ENCODE measurements at regions not wholly inside any gene's neighbourhood (a gene's known extent, or its start where the extent isn't known, plus 50 kb on each side); places are given as distances from the start of the nearest gene placed in this dataset.

GRCh38 chr12:19926266-19926665, 442.1 kb upstream of the PDE3A start:
- TF ChIP-seq CTCF (IDR thresholded peaks at IDR 0.05 in 2 of 3, conservative IDR thresholded peaks at IDR 0.05 in 1 of 3; ENCODE audit: borderline replicate concordance in 1 of 3, insufficient read depth in 1 of 3, low read depth in 2 of 3, low read length in 2 of 3) (no peak), CEBPB (IDR thresholded peaks at IDR 0.05; ENCODE audit: low read depth) (no peak), RAD21 (IDR thresholded peaks at IDR 0.05; ENCODE audit: low read depth) (no peak), SP1 (IDR thresholded peaks at IDR 0.05; ENCODE audit: low read depth) (no peak), POLR2A (IDR thresholded peaks at IDR 0.05; ENCODE audit: borderline replicate concordance, extremely low read depth, insufficient read depth, insufficient read length) (no peak), EZH2 (IDR thresholded peaks at IDR 0.05) (no peak), POLR2AphosphoS5 (IDR thresholded peaks at IDR 0.05; ENCODE audit: low read depth, low read length) (no peak)
